ENCODE measurements at regions not wholly inside any gene's neighbourhood (a gene's known extent, or its start where the extent isn't known, plus 50 kb on each side); places are given as distances from the start of the nearest gene placed in this dataset.
"Not testable (repeated sequence)": the region's sequence is repeated elsewhere in the genome, so short reads cannot be mapped to it uniquely, and the experiment has no call there.

DNA sequence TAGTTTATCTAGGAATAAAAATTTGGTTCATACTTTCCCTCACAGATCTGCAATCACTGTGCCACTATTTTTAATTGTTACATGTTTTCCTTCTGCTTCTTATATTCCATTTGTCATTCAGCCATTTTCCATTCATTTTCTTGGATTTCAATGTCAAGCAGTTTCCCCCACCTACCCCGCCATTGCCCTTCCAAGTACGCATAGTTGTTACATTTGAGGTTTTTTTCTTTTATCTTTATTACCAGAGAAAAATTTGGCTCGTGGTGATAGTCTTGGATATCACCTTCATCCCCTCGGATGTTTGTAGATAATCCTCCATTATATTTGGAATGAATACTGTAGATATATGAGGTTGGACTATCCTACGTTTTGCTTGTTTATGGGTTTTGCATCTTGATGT, 159.7 kb downstream of the CRPPA start:
- H3K9me3 ChIP-seq = no peaks in the 10 kb centered on the region
- TF ChIP-seq, protein P1, sequence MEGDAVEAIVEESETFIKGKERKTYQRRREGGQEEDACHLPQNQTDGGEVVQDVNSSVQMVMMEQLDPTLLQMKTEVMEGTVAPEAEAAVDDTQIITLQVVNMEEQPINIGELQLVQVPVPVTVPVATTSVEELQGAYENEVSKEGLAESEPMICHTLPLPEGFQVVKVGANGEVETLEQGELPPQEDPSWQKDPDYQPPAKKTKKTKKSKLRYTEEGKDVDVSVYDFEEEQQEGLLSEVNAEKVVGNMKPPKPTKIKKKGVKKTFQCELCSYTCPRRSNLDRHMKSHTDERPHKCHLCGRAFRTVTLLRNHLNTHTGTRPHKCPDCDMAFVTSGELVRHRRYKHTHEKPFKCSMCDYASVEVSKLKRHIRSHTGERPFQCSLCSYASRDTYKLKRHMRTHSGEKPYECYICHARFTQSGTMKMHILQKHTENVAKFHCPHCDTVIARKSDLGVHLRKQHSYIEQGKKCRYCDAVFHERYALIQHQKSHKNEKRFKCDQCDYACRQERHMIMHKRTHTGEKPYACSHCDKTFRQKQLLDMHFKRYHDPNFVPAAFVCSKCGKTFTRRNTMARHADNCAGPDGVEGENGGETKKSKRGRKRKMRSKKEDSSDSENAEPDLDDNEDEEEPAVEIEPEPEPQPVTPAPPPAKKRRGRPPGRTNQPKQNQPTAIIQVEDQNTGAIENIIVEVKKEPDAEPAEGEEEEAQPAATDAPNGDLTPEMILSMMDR (IDR thresholded peaks at IDR 0.05) = no peak
- TF ChIP-seq POLR2A (IDR thresholded peaks at IDR 0.05) = no peak
- TF ChIP-seq POLR2AphosphoS5 (IDR thresholded peaks at IDR 0.05; ENCODE audit: insufficient read depth in 1 of 2, low read depth in 1 of 2) = no peak
- no peaks in the 10 kb centered on the region for H3K36me3 ChIP-seq
- H3K4me3 ChIP-seq = no peak overlapping the region
- DNase-seq (ENCODE audit: extremely low spot score in 2 of 2) = no peak
- H3K27me3 ChIP-seq = no peaks in the 10 kb centered on the region
- H3K4me1 ChIP-seq = no peaks in the 10 kb centered on the region
- intact Hi-C loops (cut with DNase I) = no loop called here
- no peak overlapping the region for H3K27ac ChIP-seq

- intact Hi-C loops (cut with DNase I) = no loop called here
- H3K9me3 ChIP-seq = no peaks in the 10 kb centered on the region
Measured at GRCh38 chr7:16261100-16261499, 160.2 kb downstream of the CRPPA start.

DNA sequence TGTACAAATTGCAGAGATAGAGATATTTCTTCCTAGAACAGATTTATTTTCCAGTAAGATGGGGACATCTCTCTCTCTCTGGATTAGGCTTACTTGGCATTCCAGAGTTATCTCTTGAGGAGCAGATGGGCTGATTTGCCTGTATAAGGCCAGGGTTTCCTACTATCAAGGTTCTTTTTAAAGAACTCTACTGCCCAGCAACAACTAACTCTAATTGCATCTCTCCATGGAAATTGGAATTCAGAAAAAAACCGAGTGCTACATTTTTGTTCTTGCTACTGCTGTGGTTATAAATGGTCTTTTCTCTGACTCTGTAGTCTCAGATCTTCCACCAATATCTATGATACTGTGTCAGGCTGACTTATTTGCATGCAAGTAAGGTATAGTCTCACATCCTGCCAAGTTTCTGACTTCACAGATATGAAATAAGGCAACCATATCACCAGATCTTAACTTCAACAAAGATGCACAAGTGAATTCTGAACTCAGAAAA, 161.1 kb downstream of the CRPPA start:
- Histone ChIP-seq H3K4me3 (no peak overlapping the region), H3K36me3 (no peaks in the 10 kb centered on the region), H3K4me1 (no peaks in the 10 kb centered on the region), H3K27ac (no peak overlapping the region), H3K9me3 (no peaks in the 10 kb centered on the region), H3K27me3 (no peaks in the 10 kb centered on the region)
- intact Hi-C loops (cut with DNase I) = no loop called here
- DNase-seq (ENCODE audit: extremely low spot score in 2 of 2) = no peak
- TF ChIP-seq, protein P1 (IDR thresholded peaks at IDR 0.05) = no peak
- TF ChIP-seq POLR2A (IDR thresholded peaks at IDR 0.05) = no peak
- TF ChIP-seq POLR2AphosphoS5 (IDR thresholded peaks at IDR 0.05; ENCODE audit: insufficient read depth in 1 of 2, low read depth in 1 of 2) = no peak

More at GRCh38 chr7:16261100-16261499, 160.2 kb downstream of the CRPPA start:
- Histone ChIP-seq H3K27me3 (no peaks in the 10 kb centered on the region), H3K4me3 (no peak overlapping the region), H3K36me3 (no peaks in the 10 kb centered on the region), H3K4me1 (no peaks in the 10 kb centered on the region), H3K27ac (no peak overlapping the region)
- no peak for DNase-seq (ENCODE audit: extremely low spot score in 2 of 2)
- no peak for TF ChIP-seq POLR2A (IDR thresholded peaks at IDR 0.05)
- TF ChIP-seq, protein P1 (IDR thresholded peaks at IDR 0.05) = no peak
- no peak for TF ChIP-seq POLR2AphosphoS5 (IDR thresholded peaks at IDR 0.05; ENCODE audit: insufficient read depth in 1 of 2, low read depth in 1 of 2)

DNA sequence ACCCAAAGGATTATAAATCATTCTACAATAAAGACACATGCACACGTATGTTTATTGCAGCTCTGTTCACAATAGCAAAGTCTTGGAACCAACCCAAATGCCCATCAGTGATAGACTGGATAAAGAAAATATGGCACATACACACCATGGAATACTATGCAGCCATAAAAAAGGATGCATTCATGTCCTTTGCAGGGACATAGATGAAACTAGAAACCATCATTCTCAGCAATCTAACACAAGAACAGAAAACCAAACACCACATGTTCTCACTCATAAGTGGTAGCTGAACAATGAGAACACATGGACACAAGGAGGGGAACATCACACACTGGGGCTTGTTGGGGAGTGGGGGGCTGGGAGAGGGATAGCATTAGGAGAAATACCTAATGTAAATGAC, 164.9 kb downstream of the CRPPA start:
- H3K4me1 ChIP-seq; H3K27ac ChIP-seq; H3K4me3 ChIP-seq; H3K36me3 ChIP-seq; DNase-seq (ENCODE audit: extremely low spot score in 2 of 2); H3K27me3 ChIP-seq; H3K9me3 ChIP-seq; intact Hi-C loops (cut with DNase I): not testable (repeated sequence)

DNA sequence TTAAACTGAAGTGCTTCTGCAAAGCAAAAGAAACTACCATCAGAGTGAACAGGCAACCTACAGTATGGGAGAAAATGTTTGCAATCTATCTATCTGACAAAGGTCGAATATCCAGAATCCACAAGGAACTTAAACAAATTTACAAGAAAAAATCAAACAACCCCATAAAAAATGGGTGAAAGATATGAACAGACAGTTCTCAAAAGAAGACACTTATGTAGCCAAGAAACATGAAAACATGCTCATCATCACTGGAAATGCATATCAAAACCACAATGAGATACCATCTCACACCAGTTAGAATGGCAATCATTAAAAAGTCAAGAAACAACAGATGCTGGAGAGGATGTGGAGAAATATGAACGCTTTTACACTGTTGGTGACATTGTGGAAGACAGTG, 165.4 kb downstream of the CRPPA start:
- intact Hi-C loops (cut with DNase I) = not testable (repeated sequence)

DNA sequence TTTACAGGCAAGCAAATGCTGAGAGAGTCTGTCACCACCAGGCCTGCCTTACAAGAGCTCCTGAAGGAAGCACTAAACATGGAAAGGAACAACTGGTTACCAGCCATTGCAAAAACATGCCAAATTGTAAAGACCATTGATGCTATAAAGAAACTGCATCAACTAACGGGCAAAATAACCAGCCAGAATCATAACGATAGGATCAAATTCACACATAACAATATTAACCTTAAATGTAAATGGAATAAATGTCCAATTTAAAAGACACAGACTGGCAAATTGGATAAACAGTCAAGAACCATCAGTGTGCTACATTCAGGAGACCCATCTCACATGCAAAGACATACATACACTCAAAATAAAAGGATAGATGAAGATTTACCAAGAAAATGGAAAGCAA, 170.7 kb downstream of the CRPPA start:
- intact Hi-C loops (cut with DNase I); DNase-seq (ENCODE audit: extremely low spot score in 2 of 2); H3K4me1 ChIP-seq; H3K9me3 ChIP-seq; H3K27ac ChIP-seq; H3K27me3 ChIP-seq; H3K4me3 ChIP-seq; H3K36me3 ChIP-seq: not testable (repeated sequence)

More for the DNA sequence above, 165.4 kb downstream of the CRPPA start:
- not testable (repeated sequence) for H3K9me3 ChIP-seq; H3K27me3 ChIP-seq; H3K27ac ChIP-seq; H3K4me3 ChIP-seq; H3K4me1 ChIP-seq; H3K36me3 ChIP-seq; DNase-seq (ENCODE audit: extremely low spot score in 2 of 2)

DNA sequence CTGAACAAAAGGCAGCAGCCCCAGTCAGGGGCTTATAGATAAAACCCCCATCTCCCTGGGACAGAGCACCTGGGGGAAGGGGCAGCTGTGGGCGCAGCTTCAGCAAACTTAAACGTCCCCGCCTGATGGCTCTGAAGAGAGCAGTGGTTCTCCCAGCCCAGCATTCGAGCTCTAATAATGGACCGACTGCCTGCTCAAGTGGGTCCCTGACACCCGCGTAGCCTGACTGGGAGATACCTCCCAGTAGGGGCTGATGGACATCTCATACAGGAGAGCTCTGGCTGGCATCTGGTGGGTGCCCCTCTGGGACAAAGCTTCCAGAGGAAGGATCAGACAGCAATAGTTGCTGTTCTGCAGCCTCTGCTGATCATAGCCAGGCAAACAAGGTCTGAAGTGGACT, 172.1 kb downstream of the CRPPA start:
- intact Hi-C loops (cut with DNase I) = not testable (repeated sequence)

GRCh38 chr7:16248556-16248955, 172.8 kb downstream of the CRPPA start:
- H3K9me3 ChIP-seq; DNase-seq (ENCODE audit: extremely low spot score in 2 of 2); H3K4me3 ChIP-seq; H3K36me3 ChIP-seq; intact Hi-C loops (cut with DNase I); H3K4me1 ChIP-seq; H3K27me3 ChIP-seq; H3K27ac ChIP-seq: not testable (repeated sequence)

More for the DNA sequence above, 172.1 kb downstream of the CRPPA start:
- H3K36me3 ChIP-seq; H3K9me3 ChIP-seq; H3K4me1 ChIP-seq; H3K27me3 ChIP-seq; H3K4me3 ChIP-seq; DNase-seq (ENCODE audit: extremely low spot score in 2 of 2); H3K27ac ChIP-seq: not testable (repeated sequence)

Measured in vagina (tissue), 2 donors.